GM21360 (cell line): ENCODE measurements at regions not wholly inside any gene's neighbourhood (a gene's known extent, or its start where the extent isn't known, plus 50 kb on each side); places are given as distances from the start of the nearest gene placed in this dataset.
A peak's percentile ranks its signal among the peaks of the same experiment; 100 is the strongest.

ENCODE experiments used
- ATAC-seq: cut with Tn5 transposase; IDR thresholded peaks from one replicate; pipeline ENCODE4 v1.9.1; 2021; ENCODE audit warnings: mild to moderate bottlenecking, moderate library complexity; ENCODE audit not compliant: unreplicated experiment

DNA sequence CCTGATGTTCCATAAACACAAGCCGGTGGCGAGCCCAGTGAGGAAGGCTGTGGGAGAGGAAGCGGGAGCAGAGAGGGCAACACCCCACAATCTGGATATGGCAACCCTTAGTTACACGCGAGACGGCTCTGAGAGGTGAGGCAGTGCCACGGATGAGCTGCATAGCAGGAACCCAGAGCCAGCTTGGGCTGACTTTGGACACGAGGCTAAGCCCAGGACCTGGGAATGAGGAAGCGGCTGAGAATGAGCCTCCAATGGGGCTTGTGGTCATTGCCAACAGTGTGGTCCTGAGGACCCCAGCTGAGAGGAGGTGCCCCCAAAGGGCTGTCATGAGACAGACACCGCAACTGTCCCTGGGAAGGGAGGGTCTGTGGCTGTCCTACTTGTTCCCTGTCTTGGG lies 160.0 kb upstream of the SMIM23 start:
- ATAC-seq: no peak

DNA sequence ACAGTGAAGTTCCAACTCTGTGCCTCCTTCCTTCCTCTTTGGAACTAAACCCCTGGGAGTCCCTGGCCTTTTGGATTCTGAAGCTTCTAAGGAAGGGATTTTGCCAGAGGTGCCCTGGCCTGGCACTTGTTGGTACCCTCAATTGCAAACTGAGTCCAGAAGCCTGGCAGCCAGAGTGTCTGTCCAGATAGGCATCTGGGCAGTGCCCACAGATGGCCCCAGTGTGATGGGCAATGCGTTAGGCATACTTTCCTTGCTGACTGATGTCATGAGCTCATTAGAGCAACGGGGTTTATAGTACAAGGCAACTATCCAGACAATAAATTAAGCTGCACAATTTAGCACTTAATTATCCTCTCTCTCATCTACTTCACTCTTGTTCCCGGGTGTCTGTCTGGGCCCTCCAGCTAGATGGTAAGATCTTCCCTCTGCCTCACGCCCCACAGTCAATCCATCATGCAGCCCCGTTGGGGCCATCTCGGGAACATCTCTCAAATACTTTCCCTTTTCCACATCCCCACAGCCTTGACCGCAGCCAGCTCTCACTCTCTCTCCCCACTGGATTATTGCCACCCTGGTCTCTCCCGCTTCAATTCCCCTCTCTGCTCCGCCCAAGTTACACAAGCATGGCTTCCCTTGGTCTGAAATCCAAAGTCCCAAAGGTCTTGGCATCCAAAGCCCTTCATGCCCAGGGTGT lies 157.5 kb upstream of the SMIM23 start:
- no peak for ATAC-seq

DNA sequence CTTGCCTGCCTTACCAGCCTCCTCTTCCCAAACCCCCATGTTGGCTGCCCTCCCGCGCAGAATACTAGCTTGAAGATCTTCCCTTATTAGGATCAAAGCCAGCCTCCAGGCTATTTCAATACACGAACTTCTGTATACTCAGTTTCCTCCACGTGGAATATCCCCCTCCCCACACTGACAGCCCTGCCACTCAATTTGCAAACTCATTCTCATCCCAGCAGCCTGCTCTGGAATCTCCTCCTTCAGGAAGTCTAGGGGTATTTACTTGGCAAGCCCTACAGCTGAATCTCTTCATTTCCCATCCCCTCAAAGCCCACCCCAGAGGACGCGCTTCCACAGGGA lies 157.0 kb upstream of the SMIM23 start:
- no peak for ATAC-seq

DNA sequence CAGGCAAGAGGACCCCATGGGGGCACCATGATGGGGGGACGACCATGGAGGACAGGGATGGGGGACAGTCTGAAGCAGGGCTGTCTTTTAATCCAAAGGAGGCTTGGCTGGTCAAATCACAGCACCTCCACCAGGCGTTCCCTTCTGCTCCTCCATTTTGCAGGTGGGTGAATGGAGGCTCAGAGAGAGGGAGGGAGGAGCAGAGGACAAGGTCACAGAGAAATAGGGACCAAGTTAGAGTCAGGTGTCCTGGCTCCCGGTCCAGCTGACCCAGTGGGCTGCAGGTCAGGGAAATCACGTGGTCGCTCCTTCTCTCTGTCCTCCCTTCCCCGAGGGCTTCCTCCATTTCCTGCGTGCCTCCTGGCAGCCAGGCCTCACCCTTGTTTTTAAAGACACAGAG lies 156.4 kb upstream of the SMIM23 start:
- ATAC-seq: no peak

DNA sequence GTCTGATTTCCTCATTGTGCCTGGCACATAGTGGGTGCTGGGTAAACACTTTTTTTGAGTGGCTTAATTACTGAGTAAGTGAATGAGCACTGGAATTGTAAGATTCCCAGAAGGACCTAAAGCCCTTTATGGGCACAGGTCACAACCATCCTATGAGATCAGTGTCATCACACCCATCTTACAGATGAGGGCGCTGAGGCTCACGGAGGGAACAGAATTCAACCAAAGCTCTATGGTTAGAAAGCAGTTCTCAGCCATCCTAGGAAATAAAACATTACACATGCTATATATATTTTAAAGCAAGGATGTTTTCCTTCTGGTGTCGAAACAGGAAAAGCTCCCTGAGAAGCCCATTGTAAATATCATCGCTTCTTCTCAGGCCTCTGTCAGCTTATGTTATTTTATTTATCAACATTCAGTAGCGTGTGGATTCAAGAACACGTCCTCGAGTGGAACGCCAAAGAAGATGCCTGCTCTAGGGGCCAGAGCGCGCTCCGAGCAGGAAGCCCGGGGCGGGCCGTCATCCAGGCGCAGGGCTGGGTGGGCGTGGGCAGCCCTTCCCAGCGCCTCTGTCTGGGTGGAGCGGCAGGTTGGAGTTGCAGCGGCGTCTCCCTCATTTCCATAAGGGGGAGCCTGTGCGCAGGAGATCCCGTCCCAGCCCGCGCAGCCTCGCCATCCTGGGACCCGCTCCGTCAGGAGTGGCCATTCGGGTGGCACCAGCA lies 155.8 kb upstream of the SMIM23 start:
- peak; percentile 40 for ATAC-seq

DNA sequence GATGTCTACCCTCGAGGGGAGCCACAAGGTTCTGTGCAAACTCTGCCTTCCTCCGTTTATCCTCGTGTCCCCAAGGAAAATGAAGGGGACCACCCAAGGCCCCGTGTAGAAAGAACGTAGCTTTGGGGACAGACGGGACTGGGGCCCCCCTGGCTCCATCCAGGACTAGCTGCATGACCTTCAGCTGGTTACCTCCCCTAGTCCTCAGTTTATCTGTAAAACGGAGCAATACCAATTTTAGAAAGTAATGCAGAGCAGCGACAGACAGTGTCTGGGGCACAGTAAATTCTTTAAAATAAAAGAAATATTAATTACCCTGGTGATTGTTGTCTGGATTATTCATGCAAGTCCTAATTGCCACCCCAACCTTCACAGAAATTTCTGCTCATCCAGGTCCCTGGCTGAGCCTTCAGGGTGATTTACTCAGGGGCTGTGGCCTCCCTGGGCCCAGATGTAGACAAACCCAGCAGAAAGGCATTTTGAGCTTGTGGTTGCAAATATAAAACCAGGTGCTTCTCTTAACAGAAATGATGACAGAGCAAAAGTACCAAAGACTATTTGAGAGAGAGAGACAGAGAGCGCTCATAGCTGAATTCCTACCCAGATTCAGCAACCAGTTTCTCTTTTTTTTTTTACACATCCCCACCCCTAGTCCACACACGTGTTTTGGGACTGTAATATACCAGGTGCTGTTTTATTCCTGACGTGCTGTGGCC lies 155.1 kb upstream of the SMIM23 start:
- no peak for ATAC-seq

DNA sequence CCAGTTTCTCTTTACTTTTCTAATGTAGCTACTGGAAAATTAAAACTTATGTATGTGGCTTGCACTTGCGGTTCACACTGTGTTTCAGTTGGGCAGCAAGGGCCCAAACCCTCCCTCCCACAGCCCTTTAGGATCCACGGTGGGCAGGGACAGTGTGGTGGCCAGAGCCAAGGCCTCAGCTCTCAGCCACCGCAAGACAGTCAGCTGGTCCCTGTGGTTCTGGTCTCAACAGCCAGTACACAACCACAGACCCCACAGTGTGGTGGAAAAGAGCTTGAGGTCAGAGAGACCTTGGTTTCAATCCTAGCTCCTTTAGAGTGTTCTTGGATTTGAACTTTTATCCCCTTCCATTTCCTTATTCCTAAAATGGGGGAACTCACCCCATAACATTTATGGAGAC lies 153.0 kb upstream of the SMIM23 start:
- no peak for ATAC-seq

DNA sequence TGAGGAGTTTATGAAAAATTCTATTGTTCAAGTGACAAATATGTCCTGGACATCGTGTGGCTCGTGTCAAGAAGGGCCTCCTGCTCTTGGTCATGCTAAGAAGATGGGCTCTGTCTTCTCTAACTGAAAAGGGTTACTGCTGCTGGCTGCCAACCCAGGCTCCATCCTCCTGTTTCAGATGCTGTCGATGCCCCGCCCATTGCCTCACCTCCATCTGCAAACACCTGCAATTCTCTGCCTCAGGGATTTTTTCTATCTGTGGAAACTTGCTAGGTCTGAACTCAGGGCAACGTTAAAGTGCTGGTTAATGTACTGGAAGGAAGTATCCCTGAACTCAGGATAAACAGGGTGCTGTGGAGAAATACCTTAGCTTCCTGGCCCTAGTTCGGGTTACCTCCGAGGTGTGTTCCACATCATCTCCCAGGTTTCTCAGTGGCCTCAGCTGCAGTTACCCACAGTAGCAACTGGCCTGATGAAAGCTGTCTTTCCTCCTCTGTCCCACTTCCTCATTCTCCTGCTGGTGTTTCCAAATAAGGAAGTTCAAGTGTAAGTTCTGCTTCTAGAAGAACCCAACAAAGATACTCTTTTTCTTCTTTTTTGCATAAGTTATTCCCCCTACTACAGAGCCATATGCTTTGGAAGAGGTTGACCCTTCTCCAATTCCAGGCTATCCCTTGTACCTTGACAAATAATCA lies 151.7 kb upstream of the SMIM23 start:
- peak; percentile 59 for ATAC-seq

DNA sequence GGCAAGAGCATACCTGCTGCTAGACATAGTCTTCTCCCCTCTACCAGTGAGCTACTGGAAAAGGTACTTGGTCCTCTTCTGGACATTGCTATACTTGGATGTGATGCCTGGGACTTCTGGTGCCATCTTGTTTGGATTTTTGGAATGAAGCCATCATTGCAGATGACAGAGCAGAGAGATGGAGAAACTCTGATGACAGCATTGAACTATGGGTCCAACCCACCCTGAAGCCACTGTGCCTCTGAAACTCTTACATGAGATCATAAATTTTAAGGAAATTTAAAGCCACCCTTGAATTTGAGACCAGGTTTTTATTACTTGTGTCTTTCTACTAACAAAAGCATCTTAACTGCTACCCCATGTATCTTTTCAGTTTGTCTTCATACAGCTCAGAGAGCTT lies 151.1 kb upstream of the SMIM23 start:
- ATAC-seq: no peak

DNA sequence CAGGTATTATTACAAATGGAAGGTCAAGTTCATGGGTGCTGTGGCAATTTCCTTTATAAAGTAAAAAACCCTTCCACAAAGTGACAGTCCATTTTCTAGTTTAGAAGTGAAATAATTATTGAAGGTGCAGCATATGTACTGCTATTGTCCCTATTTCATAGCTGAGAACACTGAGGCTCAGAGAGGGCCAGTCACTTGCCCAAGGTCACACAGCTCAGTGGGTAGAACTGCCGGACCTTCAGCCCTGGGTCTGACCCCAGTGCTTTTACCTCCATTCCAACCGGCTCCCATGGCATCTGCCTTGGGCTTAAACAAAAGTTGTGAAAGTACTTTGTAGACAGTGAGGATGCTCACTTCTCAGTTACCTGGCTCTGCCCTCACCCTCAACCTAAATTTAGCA lies 150.6 kb upstream of the SMIM23 start:
- no peak for ATAC-seq

DNA sequence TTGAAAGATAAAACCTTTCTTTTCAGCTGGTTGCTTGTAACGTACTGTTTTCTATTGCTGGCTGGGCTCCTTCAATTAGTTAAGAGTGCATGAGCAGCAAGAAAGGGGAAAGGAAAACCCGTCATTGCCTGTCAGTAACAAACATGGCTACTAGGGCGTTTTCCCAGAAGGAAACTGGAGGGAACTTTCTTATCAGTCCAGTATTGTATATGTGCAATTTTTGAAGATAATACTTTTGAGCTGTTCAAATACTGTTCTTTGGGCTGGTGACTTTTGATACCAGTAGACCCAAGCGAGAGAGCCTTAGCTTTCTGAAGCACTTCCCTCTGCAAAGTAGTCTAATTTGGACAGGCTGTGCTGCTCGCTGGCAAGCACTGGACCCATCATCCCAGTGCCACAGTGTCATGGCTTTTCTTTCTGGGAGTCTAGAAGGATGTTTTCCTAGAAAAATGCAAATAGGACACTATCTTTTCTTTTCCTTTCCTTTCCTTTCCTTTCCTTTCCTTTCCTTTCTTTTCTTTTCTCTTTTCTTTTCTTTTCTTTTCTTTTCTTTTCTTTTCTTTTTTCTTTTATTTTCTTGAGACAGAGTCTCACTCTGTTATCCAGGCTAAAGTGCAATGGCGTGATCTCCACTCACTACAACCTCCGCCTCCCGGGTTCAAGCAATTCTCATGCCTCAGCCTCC lies 149.9 kb upstream of the SMIM23 start:
- ATAC-seq: no peak

DNA sequence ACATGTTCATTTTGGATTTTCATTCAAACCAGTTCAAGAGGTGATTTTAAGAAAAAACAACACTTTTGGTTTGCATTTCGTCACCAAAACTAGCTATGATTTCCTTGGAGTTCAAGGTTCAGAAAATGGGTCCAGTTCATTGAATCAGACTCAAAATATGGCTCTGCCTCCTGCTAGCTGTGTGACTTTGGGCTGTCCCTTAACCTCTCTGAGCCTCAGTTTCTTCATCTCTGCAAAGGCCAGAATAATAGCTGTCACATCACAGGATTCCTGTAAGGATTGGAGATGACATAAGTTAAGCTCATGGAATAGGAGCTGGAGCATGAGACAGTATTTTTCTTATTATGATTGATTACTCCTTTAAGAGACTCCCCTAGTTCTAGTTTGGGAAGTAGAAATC lies 147.8 kb upstream of the SMIM23 start:
- ATAC-seq: no peak

DNA sequence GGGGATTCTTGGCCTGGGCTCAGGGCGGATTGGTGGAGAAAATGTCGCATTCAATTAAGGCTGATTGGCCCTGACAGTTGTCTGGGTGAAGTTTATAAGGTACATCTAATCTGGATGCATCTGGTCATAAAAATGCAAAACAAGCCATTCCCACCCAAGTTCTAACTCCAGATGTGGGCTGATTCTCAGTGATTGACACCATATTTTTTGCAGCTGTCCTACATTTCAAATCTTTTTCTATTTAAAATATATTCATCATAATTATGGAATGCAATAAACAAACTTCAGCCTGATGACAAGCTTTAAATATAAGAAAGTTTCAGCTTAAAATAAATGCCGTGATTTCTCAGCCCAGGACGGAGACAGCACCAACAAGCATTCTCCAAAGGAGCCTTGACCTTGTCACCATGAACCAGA lies 146.4 kb upstream of the SMIM23 start:
- ATAC-seq: no peak

DNA sequence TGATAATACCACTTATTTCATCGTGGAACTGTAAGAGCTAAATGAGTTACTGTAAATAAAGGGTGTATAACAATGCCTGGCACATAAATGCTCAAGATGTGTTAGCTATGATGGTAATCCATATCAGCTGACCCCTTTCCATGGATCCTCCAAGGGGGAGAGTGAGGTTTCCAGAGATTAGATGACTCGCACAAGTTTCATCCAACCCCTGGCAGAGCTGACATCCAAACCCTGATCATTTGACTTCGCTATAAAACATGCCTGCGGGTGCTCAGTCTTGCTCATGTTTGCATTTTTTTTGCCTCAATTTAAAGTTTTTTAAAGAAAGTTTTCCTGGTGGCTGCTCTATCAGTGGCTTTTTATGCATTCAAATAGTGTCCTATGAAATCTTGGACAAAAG lies 145.7 kb upstream of the SMIM23 start:
- no peak for ATAC-seq

DNA sequence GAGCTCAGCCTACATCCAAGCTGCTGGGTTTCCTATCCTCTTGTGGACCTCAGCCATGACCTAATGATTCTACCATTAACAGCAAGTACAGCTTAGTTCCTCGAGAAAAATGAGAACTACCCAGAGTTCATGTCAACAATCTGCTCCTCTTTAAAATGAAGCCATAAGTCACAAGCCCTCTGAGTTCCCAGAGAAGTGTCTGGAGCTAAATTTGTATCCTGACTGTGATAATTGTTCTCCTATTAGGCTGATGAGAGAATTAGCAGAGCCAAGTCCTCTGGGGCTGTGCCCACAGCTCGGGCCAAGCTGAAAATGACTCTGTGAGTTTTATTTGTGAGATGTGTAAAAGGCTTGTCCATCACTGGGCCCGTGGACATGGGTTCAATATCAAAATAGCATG lies 145.1 kb upstream of the SMIM23 start:
- ATAC-seq: no peak

DNA sequence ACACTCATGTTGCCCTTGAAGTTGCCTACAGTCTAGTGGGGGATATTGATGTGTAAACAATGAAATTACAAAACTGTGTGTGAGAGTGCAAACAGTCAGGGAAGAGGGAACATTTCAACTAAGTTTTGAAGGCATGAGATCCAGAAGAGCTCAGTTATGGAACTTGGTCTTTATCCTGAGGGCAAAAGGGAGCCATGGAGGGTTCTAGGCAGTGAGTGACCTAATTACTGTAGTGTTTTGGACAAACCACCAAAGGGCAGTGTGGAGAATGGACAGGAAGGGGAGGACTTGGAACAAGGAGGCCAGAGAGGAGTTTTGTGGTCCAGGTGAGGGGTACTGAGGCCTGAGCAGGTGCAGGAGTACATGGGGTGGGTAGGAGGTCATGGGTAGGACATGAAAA lies 143.7 kb upstream of the SMIM23 start:
- ATAC-seq: no peak

DNA sequence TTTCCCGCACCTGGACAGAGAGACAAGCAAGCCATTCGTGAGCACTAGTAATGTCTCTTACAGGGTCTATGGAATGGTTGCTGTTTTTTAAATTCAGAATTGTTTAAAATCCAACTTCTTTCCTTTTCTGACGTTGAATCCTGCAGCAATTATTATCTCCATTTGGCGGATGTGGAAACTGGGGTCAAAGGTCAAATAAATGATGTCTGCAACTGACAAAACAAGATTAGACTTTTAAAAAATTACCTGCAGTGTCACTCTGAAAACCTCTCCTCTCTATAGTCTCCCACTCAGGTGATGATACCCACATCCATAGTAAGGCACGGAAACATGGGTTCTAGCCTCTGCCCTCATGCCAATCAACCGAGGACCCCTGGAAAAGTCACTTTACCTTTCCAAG lies 142.7 kb upstream of the SMIM23 start:
- ATAC-seq: no peak

DNA sequence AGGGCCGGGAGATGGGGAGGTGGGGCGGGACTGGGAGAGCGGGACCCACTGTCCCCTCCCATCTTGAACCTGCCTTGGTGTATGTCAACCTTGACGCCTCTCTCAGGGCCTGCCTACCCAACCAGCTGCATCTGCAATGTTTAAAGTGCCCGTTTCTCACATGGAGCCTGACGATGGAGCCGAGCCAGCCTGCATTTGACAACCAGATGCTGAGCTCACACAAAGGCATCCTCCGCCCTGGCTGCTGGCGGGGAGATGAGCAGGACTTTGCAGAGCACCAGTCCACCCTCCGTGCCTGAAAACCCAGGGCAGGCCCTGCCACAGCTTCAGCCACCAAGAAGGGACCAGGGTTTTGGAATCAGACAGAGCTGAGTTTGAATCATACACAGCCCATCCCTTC lies 141.1 kb upstream of the SMIM23 start:
- no peak for ATAC-seq

DNA sequence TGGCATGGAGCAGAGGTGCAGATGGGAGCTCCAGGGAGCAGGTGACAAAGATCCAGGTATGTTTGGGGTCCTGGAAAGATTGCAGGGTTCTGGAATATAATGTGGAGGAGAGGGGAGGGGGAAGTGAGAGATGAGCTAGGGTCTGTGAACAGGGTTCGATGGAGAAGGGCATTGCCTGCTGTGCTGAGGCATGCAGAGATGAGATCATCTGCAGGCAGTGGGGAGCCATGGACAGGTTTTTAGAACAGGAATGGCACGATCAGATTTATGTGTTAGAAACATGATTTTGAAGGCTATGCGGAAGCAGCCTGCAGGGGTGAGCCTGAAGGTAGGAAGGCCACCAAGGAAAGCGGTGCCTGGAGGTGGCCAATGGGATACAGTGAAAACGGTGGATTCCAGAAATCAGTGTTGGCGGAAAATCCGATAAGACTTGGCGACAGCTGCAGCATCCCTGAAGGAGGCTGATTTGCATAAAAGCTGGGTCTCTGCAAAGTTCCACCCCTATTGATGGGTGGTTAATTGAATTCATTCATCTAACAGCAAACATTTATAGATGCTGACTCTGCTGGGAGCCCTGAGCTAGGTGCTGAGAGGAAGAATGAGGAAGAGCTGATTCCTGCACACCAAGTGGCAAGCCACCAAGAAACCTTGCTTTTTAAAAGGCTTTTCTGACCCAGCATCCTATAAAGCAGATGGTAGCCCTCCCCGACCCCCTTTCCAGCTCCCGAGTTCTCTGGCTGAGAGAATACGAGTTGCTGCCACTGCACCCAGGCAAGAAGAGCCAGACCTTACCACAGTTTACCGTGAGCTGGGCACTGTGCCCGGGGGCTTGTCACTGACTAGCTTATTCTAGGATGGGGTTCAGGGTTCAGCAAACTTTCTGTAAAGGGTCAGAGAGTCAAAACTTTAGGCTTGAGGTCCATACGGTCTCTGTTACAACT lies 139.2 kb upstream of the SMIM23 start:
- ATAC-seq: no peak
